ENCODE measurements at regions not wholly inside any gene's neighbourhood (a gene's known extent, or its start where the extent isn't known, plus 50 kb on each side); places are given as distances from the start of the nearest gene placed in this dataset.

GRCh38 chr13:80451641-80452040 is 110.7 kb upstream of the SPRY2 start:
- Mint-ChIP-seq H3K27me3 (no peaks in the 10 kb centered on the region), H3K9me3 (peaks cover 7% of the 10 kb centered on the region), H3K4me1 (no peaks in the 10 kb centered on the region), H3K4me3 (no peak overlapping the region), H3K36me3 (ENCODE audit: low read depth) (no peaks in the 10 kb centered on the region), H3K27ac (no peak overlapping the region)
- ATAC-seq (replicated peaks): no peak

- Mint-ChIP-seq H3K36me3 (ENCODE audit: low read depth) (no peaks in the 10 kb centered on the region), H3K27ac (no peak overlapping the region), H3K4me3 (no peak overlapping the region), H3K9me3 (peaks cover 7% of the 10 kb centered on the region), H3K4me1 (no peaks in the 10 kb centered on the region), H3K27me3 (no peaks in the 10 kb centered on the region)
- no peak for ATAC-seq (replicated peaks)
Observed at GRCh38 chr13:80450386-80450785, 109.5 kb upstream of the SPRY2 start.

GRCh38 chr13:80448725-80449124 is 107.8 kb upstream of the SPRY2 start:
- Mint-ChIP-seq H3K4me1 (peaks cover 4% of the 10 kb centered on the region), H3K4me3 (no peak overlapping the region), H3K27me3 (no peaks in the 10 kb centered on the region), H3K9me3 (peaks cover 15% of the 10 kb centered on the region), H3K36me3 (ENCODE audit: low read depth) (no peaks in the 10 kb centered on the region), H3K27ac (no peak overlapping the region)
- ATAC-seq (replicated peaks): no peak

- no peak for ATAC-seq (replicated peaks)
- Mint-ChIP-seq H3K27ac (no peak overlapping the region), H3K9me3 (peaks cover 12% of the 10 kb centered on the region), H3K4me3 (no peak overlapping the region), H3K4me1 (peaks cover 4% of the 10 kb centered on the region), H3K27me3 (no peaks in the 10 kb centered on the region), H3K36me3 (ENCODE audit: low read depth) (no peaks in the 10 kb centered on the region)
Observed at GRCh38 chr13:80447747-80448146, 106.8 kb upstream of the SPRY2 start.

GRCh38 chr13:80444240-80445015 is 103.5 kb upstream of the SPRY2 start:
- H3K27me3 Mint-ChIP-seq: no peaks in the 10 kb centered on the region
- H3K27ac Mint-ChIP-seq: no peak overlapping the region
- no peak for ATAC-seq (replicated peaks)
- peaks cover 15% of the 10 kb centered on the region for H3K9me3 Mint-ChIP-seq
- no peaks in the 10 kb centered on the region for H3K36me3 Mint-ChIP-seq (ENCODE audit: low read depth)
- no peak overlapping the region for H3K4me3 Mint-ChIP-seq
- H3K4me1 Mint-ChIP-seq: peaks cover 4% of the 10 kb centered on the region

GRCh38 chr13:80442609-80443008 is 101.7 kb upstream of the SPRY2 start:
- no peak for ATAC-seq (replicated peaks)
- Mint-ChIP-seq H3K4me3 (no peak overlapping the region), H3K4me1 (peaks cover 4% of the 10 kb centered on the region), H3K27me3 (no peaks in the 10 kb centered on the region), H3K36me3 (ENCODE audit: low read depth) (no peaks in the 10 kb centered on the region), H3K9me3 (peaks cover 15% of the 10 kb centered on the region), H3K27ac (no peak overlapping the region)

GRCh38 chr13:80441968-80442367 is 101.0 kb upstream of the SPRY2 start:
- H3K9me3 Mint-ChIP-seq: peaks cover 15% of the 10 kb centered on the region
- no peak overlapping the region for H3K27ac Mint-ChIP-seq
- H3K36me3 Mint-ChIP-seq (ENCODE audit: low read depth): no peaks in the 10 kb centered on the region
- no peaks in the 10 kb centered on the region for H3K27me3 Mint-ChIP-seq
- no peak overlapping the region for H3K4me3 Mint-ChIP-seq
- ATAC-seq (replicated peaks): no peak
- peaks cover 4% of the 10 kb centered on the region for H3K4me1 Mint-ChIP-seq

GRCh38 chr13:80438521-80438920 is 97.6 kb upstream of the SPRY2 start:
- no peaks in the 10 kb centered on the region for H3K27me3 Mint-ChIP-seq
- H3K4me1 Mint-ChIP-seq: no peaks in the 10 kb centered on the region
- peaks cover 7% of the 10 kb centered on the region for H3K9me3 Mint-ChIP-seq
- no peak overlapping the region for H3K27ac Mint-ChIP-seq
- no peak for ATAC-seq (replicated peaks)
- no peaks in the 10 kb centered on the region for H3K36me3 Mint-ChIP-seq (ENCODE audit: low read depth)
- H3K4me3 Mint-ChIP-seq: no peak overlapping the region

- Mint-ChIP-seq H3K9me3 (peaks cover 7% of the 10 kb centered on the region), H3K27ac (no peak overlapping the region), H3K4me3 (no peak overlapping the region), H3K27me3 (no peaks in the 10 kb centered on the region), H3K36me3 (ENCODE audit: low read depth) (no peaks in the 10 kb centered on the region), H3K4me1 (no peaks in the 10 kb centered on the region)
- ATAC-seq (replicated peaks): no peak
Observed at GRCh38 chr13:80437231-80437630, 96.3 kb upstream of the SPRY2 start.

GRCh38 chr13:80436571-80437169 is 95.7 kb upstream of the SPRY2 start:
- Mint-ChIP-seq H3K4me3 (no peak overlapping the region), H3K27ac (no peak overlapping the region), H3K9me3 (peaks cover 4% of the 10 kb centered on the region), H3K36me3 (ENCODE audit: low read depth) (no peaks in the 10 kb centered on the region), H3K4me1 (no peaks in the 10 kb centered on the region), H3K27me3 (no peaks in the 10 kb centered on the region)
- no peak for ATAC-seq (replicated peaks)

GRCh38 chr13:80430561-80430960 is 89.6 kb upstream of the SPRY2 start:
- Mint-ChIP-seq H3K4me1 (no peaks in the 10 kb centered on the region), H3K4me3 (no peak overlapping the region), H3K9me3 (no peaks in the 10 kb centered on the region), H3K27me3 (no peaks in the 10 kb centered on the region), H3K27ac (no peak overlapping the region), H3K36me3 (ENCODE audit: low read depth) (no peaks in the 10 kb centered on the region)
- no peak for ATAC-seq (replicated peaks)

GRCh38 chr13:80428349-80429096 is 87.6 kb upstream of the SPRY2 start:
- Mint-ChIP-seq H3K27ac (no peak overlapping the region), H3K4me3 (no peak overlapping the region), H3K27me3 (no peaks in the 10 kb centered on the region), H3K36me3 (ENCODE audit: low read depth) (no peaks in the 10 kb centered on the region), H3K9me3 (peaks cover 9% of the 10 kb centered on the region), H3K4me1 (no peaks in the 10 kb centered on the region)
- no peak for ATAC-seq (replicated peaks)

GRCh38 chr13:80419416-80419815 is 78.5 kb upstream of the SPRY2 start:
- H3K4me1 Mint-ChIP-seq: no peaks in the 10 kb centered on the region
- no peak overlapping the region for H3K4me3 Mint-ChIP-seq
- no peak for ATAC-seq (replicated peaks)
- peaks cover 8% of the 10 kb centered on the region for H3K9me3 Mint-ChIP-seq
- H3K36me3 Mint-ChIP-seq (ENCODE audit: low read depth): no peaks in the 10 kb centered on the region
- H3K27me3 Mint-ChIP-seq: no peaks in the 10 kb centered on the region
- no peak overlapping the region for H3K27ac Mint-ChIP-seq

GRCh38 chr13:80413611-80414010 is 72.7 kb upstream of the SPRY2 start:
- no peaks in the 10 kb centered on the region for H3K36me3 Mint-ChIP-seq (ENCODE audit: low read depth)
- H3K4me1 Mint-ChIP-seq: no peaks in the 10 kb centered on the region
- H3K27ac Mint-ChIP-seq: no peak overlapping the region
- no peak for ATAC-seq (replicated peaks)
- no peaks in the 10 kb centered on the region for H3K27me3 Mint-ChIP-seq
- H3K9me3 Mint-ChIP-seq: no peaks in the 10 kb centered on the region
- H3K4me3 Mint-ChIP-seq: no peak overlapping the region

GRCh38 chr13:80408270-80408669 is 67.3 kb upstream of the SPRY2 start:
- peaks cover 10% of the 10 kb centered on the region for H3K9me3 Mint-ChIP-seq
- H3K27ac Mint-ChIP-seq: no peak overlapping the region
- H3K27me3 Mint-ChIP-seq: no peaks in the 10 kb centered on the region
- ATAC-seq (replicated peaks): no peak
- H3K4me3 Mint-ChIP-seq: no peak overlapping the region
- no peaks in the 10 kb centered on the region for H3K36me3 Mint-ChIP-seq (ENCODE audit: low read depth)
- no peaks in the 10 kb centered on the region for H3K4me1 Mint-ChIP-seq

Measured in activated T-helper 17 cell treated with anti-CD3 and anti-CD28 coated beads, Interleukin-2, amount 50 U/mL, for 72 hours (primary cell).